Caco-2 (cell line): ENCODE measurements at regions not wholly inside any gene's neighbourhood (a gene's known extent, or its start where the extent isn't known, plus 50 kb on each side); places are given as distances from the start of the nearest gene placed in this dataset.
"Not testable (repeated sequence)": the region's sequence is repeated elsewhere in the genome, so short reads cannot be mapped to it uniquely, and the experiment has no call there.

Source experiments
- BruUV-seq: library from RNA; stranded (reverse); fragments of 400-500 nt; replicated peaks from 2 replicates; lab custom pipeline; 2021; lab: Mats Ljungman, UMichigan
- CTCF ChIA-PET: fragments of 300-600 bp; sonication (Branson Sonifier 250); formaldehyde crosslinking; loops from one replicate; lab custom pipeline; 2022; ENCODE audit warnings: antibody characterized with exemption; lab: Charles Lee
- POLR2A ChIA-PET: fragments of 300-600 bp; sonication (Branson Sonifier 250); formaldehyde crosslinking; loops from one replicate; lab custom pipeline; 2022; ENCODE audit warnings: antibody characterized with exemption; lab: Charles Lee
- DNase-seq, 2 experiments: peaks; one replicate each; pipeline versions ENCODE4 v3.0.0 to v3.0.0-alpha.2; 2020 to 2022
- H3K27me3 ChIP-seq: replicated peaks from 2 replicates; pipeline ENCODE4 v1.6.0; 2011; ENCODE audit warnings: low read length; ENCODE audit not compliant: control insufficient read depth, insufficient read depth
- H3K36me3 ChIP-seq: 2 replicates; pipeline ENCODE4 v1.5.1; 2011; ENCODE audit warnings: low read length; ENCODE audit not compliant: control insufficient read depth, insufficient read depth
- H3K4me1 ChIP-seq: fragments of 250-450 bp; sonication (Bioruptor Pico); 2 replicates; pipeline ENCODE4 v1.5.1; 2020; ENCODE audit warnings: mild to moderate bottlenecking
- H3K4me3 ChIP-seq: 2 replicates; pipeline ENCODE4 v1.5.1; 2011; ENCODE audit warnings: low read depth, mild to moderate bottlenecking, control low read depth, low read length
- H3K9me3 ChIP-seq: fragments of 250-450 bp; sonication (Bioruptor Pico); 2 replicates; pipeline ENCODE4 v1.5.1; 2020; ENCODE audit warnings: mild to moderate bottlenecking, moderate library complexity
- H3K27ac Mint-ChIP-seq: one replicate; pipeline ENCODE4 v1.8.0; 2022; ENCODE audit warnings: mixed read lengths; ENCODE audit not compliant: unreplicated experiment
- H3K27me3 Mint-ChIP-seq: one replicate; pipeline ENCODE4 v1.8.0; 2022; ENCODE audit warnings: mixed read lengths; ENCODE audit not compliant: insufficient read depth, unreplicated experiment
- H3K36me3 Mint-ChIP-seq: one replicate; pipeline ENCODE4 v1.8.0; 2022; ENCODE audit warnings: mild to moderate bottlenecking, mixed read lengths; ENCODE audit not compliant: insufficient read depth, unreplicated experiment
- H3K4me1 Mint-ChIP-seq: one replicate; pipeline ENCODE4 v1.8.0; 2022; ENCODE audit warnings: low read depth, mixed read lengths; ENCODE audit not compliant: unreplicated experiment
- H3K4me3 Mint-ChIP-seq: one replicate; pipeline ENCODE4 v1.8.0; 2022; ENCODE audit warnings: mild to moderate bottlenecking, moderate library complexity, mixed read lengths; ENCODE audit not compliant: unreplicated experiment
- H3K9me3 Mint-ChIP-seq: one replicate; pipeline ENCODE4 v1.8.0; 2022; ENCODE audit warnings: mixed read lengths; ENCODE audit not compliant: unreplicated experiment
- intact Hi-C: fragments of 100-400 bp; cut with micrococcal nuclease; formaldehyde crosslinking; loops from one replicate; pipeline ENCODE4 v1.10.0; 2022; ENCODE audit not compliant: unreplicated experiment
- TF ChIP-seq, protein P1 (sequence below), 2 experiments: fragments of 200-600 bp in 1 of 2; IDR thresholded peaks; 1 replicate in 1 of 2; 2 replicates in 1 of 2; pipeline versions ENCODE4 v1.5.1 to v1.8.0; 2011 to 2022; ENCODE audit warnings: antibody characterized with exemption in 1 of 2, control low read depth in 1 of 2, inconsistent platforms in 1 of 2, low read depth in 1 of 2, low read length in 1 of 2, mild to moderate bottlenecking in 1 of 2, moderate library complexity in 1 of 2; ENCODE audit not compliant: insufficient read depth in 1 of 2, severe bottlenecking in 1 of 2, unreplicated experiment in 1 of 2

- Mint-ChIP-seq H3K27ac (peak overlapping the region; percentile 46), H3K27me3 (no peaks in the 10 kb centered on the region), H3K4me1 (peaks cover 18% of the 10 kb centered on the region), H3K4me3 (no peak overlapping the region), H3K9me3 (no peaks in the 10 kb centered on the region), H3K36me3 (no peaks in the 10 kb centered on the region)
- Histone ChIP-seq H3K4me1 (peaks cover 14% of the 10 kb centered on the region; the same call in 1 of the 2 replicates), H3K9me3 (no peaks in the 10 kb centered on the region), H3K27me3 (no peaks in the 10 kb centered on the region), H3K36me3 (no peaks in the 10 kb centered on the region), H3K4me3 (no peak overlapping the region)
- intact Hi-C loops = no loop called here
- peak in 1 of 2 experiments; percentile 7 for DNase-seq
- ChIA-PET CTCF (interaction anchor here (0.6 kb wide), 1 partner anchor 250 kb away, joined by 3 read pairs; no protein-coding TSS in a partner anchor), POLR2A (no interaction called here)
- BruUV-seq = no TSS peak
- TF ChIP-seq, protein P1, sequence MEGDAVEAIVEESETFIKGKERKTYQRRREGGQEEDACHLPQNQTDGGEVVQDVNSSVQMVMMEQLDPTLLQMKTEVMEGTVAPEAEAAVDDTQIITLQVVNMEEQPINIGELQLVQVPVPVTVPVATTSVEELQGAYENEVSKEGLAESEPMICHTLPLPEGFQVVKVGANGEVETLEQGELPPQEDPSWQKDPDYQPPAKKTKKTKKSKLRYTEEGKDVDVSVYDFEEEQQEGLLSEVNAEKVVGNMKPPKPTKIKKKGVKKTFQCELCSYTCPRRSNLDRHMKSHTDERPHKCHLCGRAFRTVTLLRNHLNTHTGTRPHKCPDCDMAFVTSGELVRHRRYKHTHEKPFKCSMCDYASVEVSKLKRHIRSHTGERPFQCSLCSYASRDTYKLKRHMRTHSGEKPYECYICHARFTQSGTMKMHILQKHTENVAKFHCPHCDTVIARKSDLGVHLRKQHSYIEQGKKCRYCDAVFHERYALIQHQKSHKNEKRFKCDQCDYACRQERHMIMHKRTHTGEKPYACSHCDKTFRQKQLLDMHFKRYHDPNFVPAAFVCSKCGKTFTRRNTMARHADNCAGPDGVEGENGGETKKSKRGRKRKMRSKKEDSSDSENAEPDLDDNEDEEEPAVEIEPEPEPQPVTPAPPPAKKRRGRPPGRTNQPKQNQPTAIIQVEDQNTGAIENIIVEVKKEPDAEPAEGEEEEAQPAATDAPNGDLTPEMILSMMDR (IDR thresholded peaks at IDR 0.05; ENCODE audit: insufficient read depth in 1 of 2, low read depth in 1 of 2, low read length in 1 of 2, severe bottlenecking in 1 of 2, unreplicated experiment in 1 of 2) = no peak
These were observed 116.9 kb downstream of the DCLK3 start for GRCh38 chr3:36647423-36647853.

- Histone ChIP-seq H3K4me3 (no peak overlapping the region), H3K9me3 (no peaks in the 10 kb centered on the region), H3K27me3 (no peaks in the 10 kb centered on the region), H3K4me1 (peaks cover 7% of the 10 kb centered on the region; the same call in 1 of the 2 replicates), H3K36me3 (no peaks in the 10 kb centered on the region)
- TF ChIP-seq, protein P1 (IDR thresholded peaks at IDR 0.05; ENCODE audit: insufficient read depth in 1 of 2, low read depth in 1 of 2, low read length in 1 of 2, severe bottlenecking in 1 of 2, unreplicated experiment in 1 of 2) = no peak
- no peaks in the 10 kb centered on the region for H3K9me3 Mint-ChIP-seq
- no peak overlapping the region for H3K4me3 Mint-ChIP-seq
- no peak for DNase-seq
- peaks cover 5% of the 10 kb centered on the region for H3K4me1 Mint-ChIP-seq
- no peaks in the 10 kb centered on the region for H3K36me3 Mint-ChIP-seq
- H3K27me3 Mint-ChIP-seq = no peaks in the 10 kb centered on the region
- no peak overlapping the region for H3K27ac Mint-ChIP-seq
- intact Hi-C loops = no loop called here
- POLR2A ChIA-PET = no interaction called here
- no TSS peak for BruUV-seq
- CTCF ChIA-PET = no interaction called here
These were observed 121.2 kb downstream of the DCLK3 start for GRCh38 chr3:36643192-36643591.

GRCh38 chr3:36635731-36636130 lies 128.6 kb downstream of the DCLK3 start:
- H3K27me3 ChIP-seq = no peaks in the 10 kb centered on the region
- no peaks in the 10 kb centered on the region for H3K36me3 ChIP-seq
- Mint-ChIP-seq H3K4me1 (no peaks in the 10 kb centered on the region), H3K27me3 (no peaks in the 10 kb centered on the region), H3K36me3 (peaks cover 6% of the 10 kb centered on the region), H3K27ac (no peak overlapping the region), H3K4me3 (no peak overlapping the region), H3K9me3 (peaks cover 5% of the 10 kb centered on the region)
- TF ChIP-seq, protein P1 (IDR thresholded peaks at IDR 0.05; ENCODE audit: insufficient read depth in 1 of 2, low read depth in 1 of 2, low read length in 1 of 2, severe bottlenecking in 1 of 2, unreplicated experiment in 1 of 2) = no peak
- no peaks in the 10 kb centered on the region for H3K9me3 ChIP-seq
- no peak overlapping the region for H3K4me3 ChIP-seq
- CTCF ChIA-PET = no interaction called here
- intact Hi-C loops = no loop called here
- POLR2A ChIA-PET = no interaction called here
- no TSS peak for BruUV-seq
- no peaks in the 10 kb centered on the region for H3K4me1 ChIP-seq
- DNase-seq = no peak

GRCh38 chr3:36633897-36634296 lies 130.5 kb downstream of the DCLK3 start:
- H3K4me3 ChIP-seq, H3K27me3 ChIP-seq, H3K27ac Mint-ChIP-seq, H3K36me3 Mint-ChIP-seq, H3K36me3 ChIP-seq, H3K4me3 Mint-ChIP-seq, H3K27me3 Mint-ChIP-seq, CTCF ChIA-PET, DNase-seq, H3K4me1 Mint-ChIP-seq, H3K4me1 ChIP-seq, BruUV-seq, intact Hi-C loops, POLR2A ChIA-PET, H3K9me3 ChIP-seq: not testable (repeated sequence)
- H3K9me3 Mint-ChIP-seq = peaks cover 12% of the 10 kb centered on the region
